ENCODE measurements at regions not wholly inside any gene's neighbourhood (a gene's known extent, or its start where the extent isn't known, plus 50 kb on each side); places are given as distances from the start of the nearest gene placed in this dataset.

DNA sequence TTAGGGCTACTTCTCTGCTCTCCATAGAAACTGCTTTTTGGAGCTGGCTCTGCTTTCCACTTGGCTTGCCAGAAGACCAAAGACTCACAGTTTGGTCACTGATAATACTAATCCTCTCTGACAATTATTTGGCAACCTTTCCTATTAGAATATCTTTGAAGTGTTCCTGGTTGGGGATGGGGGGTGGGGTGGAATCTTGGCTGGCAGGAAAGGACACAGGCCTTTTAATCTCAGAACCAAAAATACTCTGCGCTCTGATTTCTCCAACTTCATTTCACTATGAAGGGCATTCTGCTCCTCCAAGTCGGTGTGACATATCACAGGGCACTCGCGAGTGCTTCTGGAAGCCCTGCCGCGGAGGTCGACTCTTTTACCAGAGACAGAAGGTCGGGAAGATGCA, 1329.0 kb upstream of the WWC1 start:
- Mint-ChIP-seq H3K27ac (no peak overlapping the region), H3K9me3 (ENCODE audit: low read depth) (no peaks in the 10 kb centered on the region), H3K4me3 (ENCODE audit: low read depth) (no peak overlapping the region), H3K36me3 (ENCODE audit: insufficient read depth) (no peaks in the 10 kb centered on the region), H3K27me3 (peaks cover 19% of the 10 kb centered on the region), H3K4me1 (ENCODE audit: low read depth) (peaks cover 10% of the 10 kb centered on the region)
- TF ChIP-seq, protein P1, sequence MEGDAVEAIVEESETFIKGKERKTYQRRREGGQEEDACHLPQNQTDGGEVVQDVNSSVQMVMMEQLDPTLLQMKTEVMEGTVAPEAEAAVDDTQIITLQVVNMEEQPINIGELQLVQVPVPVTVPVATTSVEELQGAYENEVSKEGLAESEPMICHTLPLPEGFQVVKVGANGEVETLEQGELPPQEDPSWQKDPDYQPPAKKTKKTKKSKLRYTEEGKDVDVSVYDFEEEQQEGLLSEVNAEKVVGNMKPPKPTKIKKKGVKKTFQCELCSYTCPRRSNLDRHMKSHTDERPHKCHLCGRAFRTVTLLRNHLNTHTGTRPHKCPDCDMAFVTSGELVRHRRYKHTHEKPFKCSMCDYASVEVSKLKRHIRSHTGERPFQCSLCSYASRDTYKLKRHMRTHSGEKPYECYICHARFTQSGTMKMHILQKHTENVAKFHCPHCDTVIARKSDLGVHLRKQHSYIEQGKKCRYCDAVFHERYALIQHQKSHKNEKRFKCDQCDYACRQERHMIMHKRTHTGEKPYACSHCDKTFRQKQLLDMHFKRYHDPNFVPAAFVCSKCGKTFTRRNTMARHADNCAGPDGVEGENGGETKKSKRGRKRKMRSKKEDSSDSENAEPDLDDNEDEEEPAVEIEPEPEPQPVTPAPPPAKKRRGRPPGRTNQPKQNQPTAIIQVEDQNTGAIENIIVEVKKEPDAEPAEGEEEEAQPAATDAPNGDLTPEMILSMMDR (IDR thresholded peaks at IDR 0.05; ENCODE audit: unreplicated experiment), result no peak
- no peak for DNase-seq (ENCODE audit: low spot score, unreplicated experiment)

DNA sequence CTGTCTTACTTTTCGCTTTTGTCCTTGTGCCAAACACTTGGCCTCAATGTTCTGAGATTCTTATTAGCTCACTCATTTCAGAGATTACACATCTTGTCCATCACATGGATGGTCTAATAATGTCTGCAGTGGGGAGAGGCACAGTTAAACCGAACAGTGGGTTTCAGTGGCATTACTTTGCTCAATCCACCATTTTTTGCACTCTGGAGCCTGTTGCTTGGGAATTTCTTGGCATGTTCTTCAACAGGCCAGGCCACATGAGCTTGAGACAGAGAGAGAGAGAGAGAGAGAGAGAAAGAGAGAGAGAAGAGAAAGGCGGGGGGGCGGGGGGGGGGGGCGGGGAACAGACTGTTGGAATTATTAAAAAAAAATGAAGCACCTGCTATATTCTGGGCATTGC, 1327.8 kb upstream of the WWC1 start:
- no peak for DNase-seq (ENCODE audit: low spot score, unreplicated experiment)
- H3K9me3 Mint-ChIP-seq (ENCODE audit: low read depth), result no peaks in the 10 kb centered on the region
- peaks cover 19% of the 10 kb centered on the region for H3K27me3 Mint-ChIP-seq
- H3K4me3 Mint-ChIP-seq (ENCODE audit: low read depth), result no peak overlapping the region
- no peak overlapping the region for H3K27ac Mint-ChIP-seq
- H3K4me1 Mint-ChIP-seq (ENCODE audit: low read depth), result peaks cover 2% of the 10 kb centered on the region
- TF ChIP-seq, protein P1 (IDR thresholded peaks at IDR 0.05; ENCODE audit: unreplicated experiment), result no peak
- H3K36me3 Mint-ChIP-seq (ENCODE audit: insufficient read depth), result no peaks in the 10 kb centered on the region

DNA sequence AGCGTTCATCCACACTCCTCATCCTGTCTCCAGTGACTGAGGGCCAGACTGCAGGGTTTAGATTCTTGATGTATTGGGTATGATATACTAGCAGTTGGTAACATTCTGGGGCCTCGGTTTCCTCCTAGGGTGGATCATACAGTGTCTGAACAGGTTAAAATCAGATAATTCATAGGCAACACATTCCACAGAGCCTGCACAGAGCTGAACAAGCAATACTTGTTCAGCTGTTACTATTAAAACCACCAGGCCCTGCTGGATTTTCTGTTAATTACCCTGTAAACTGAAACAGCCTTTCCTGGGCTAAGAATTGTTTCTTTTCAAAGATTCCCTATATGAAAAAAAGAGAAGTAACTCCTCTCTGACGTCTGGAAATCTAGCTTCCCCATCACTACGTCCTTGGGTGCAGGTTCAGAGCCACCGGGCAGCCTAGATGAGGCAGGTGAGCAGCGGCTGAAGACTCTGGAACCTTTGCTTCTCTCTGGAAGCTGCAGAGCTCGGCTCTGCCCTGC, 1313.5 kb upstream of the WWC1 start:
- peak overlapping the region; percentile 17 for H3K27ac Mint-ChIP-seq
- H3K36me3 Mint-ChIP-seq (ENCODE audit: insufficient read depth), result no peaks in the 10 kb centered on the region
- H3K4me3 Mint-ChIP-seq (ENCODE audit: low read depth), result peak overlapping the region; percentile 95
- DNase-seq (ENCODE audit: low spot score, unreplicated experiment), result no peak
- H3K4me1 Mint-ChIP-seq (ENCODE audit: low read depth), result peaks cover 19% of the 10 kb centered on the region
- H3K9me3 Mint-ChIP-seq (ENCODE audit: low read depth), result no peaks in the 10 kb centered on the region
- TF ChIP-seq, protein P1 (IDR thresholded peaks at IDR 0.05; ENCODE audit: unreplicated experiment), result no peak
- H3K27me3 Mint-ChIP-seq, result peaks cover 46% of the 10 kb centered on the region

DNA sequence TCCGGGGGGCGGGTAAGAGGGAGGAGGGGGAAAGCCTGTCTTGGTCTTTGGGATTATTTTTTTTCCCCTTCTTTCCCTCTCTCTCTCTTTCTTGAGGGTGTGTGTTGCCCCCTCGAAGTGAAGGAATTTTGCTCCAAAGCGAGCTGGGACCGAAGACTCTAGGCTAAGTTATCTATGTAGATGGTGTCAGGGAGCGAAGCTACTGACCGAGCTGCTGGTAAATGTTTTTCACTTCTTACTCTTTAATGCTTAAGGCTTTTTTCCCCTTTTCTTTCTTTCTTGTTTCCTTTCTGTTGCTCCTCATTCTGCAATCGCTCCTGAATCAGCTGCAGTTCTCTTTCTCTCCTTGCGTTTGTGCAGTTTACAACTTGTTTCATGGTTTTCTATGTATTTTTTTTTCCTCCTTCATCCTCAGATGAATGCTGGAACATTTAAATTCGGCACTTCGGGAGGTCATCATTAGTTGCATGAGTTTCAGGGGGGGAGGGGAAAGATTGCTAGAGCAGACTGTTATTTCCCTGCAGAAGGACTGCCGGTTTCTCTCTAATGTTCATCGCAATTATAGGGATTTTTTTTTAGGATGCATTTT, 1312.0 kb upstream of the WWC1 start:
- H3K9me3 Mint-ChIP-seq (ENCODE audit: low read depth), result no peaks in the 10 kb centered on the region
- H3K4me3 Mint-ChIP-seq (ENCODE audit: low read depth), result peak overlapping the region; percentile 95
- no peak for DNase-seq (ENCODE audit: low spot score, unreplicated experiment)
- H3K27me3 Mint-ChIP-seq, result peaks cover 44% of the 10 kb centered on the region
- no peaks in the 10 kb centered on the region for H3K36me3 Mint-ChIP-seq (ENCODE audit: insufficient read depth)
- H3K27ac Mint-ChIP-seq, result peak overlapping the region; percentile 86
- TF ChIP-seq, protein P1 (IDR thresholded peaks at IDR 0.05; ENCODE audit: unreplicated experiment), result no peak
- H3K4me1 Mint-ChIP-seq (ENCODE audit: low read depth), result peaks cover 23% of the 10 kb centered on the region

DNA sequence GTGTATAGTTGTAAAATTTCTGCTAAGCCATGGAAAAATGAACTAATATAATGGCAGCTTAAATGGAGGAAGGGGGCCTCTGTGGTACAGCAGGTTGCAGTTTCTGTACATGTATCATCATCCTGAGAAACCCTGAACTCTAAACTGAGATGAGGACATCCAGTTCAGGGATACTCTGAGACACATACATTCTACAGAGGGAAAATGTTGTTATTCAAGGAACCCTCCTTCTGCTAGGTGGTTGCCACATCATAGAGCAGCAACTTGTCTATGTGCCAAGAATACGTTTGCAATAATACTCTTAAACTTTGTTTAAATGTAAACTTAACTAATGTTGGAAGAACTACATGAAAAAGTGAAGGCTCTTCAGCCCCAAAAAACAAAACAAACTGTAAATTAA, 1310.8 kb upstream of the WWC1 start:
- no peak for DNase-seq (ENCODE audit: low spot score, unreplicated experiment)
- Mint-ChIP-seq H3K36me3 (ENCODE audit: insufficient read depth) (no peaks in the 10 kb centered on the region), H3K9me3 (ENCODE audit: low read depth) (no peaks in the 10 kb centered on the region), H3K27me3 (peaks cover 36% of the 10 kb centered on the region), H3K4me3 (ENCODE audit: low read depth) (no peak overlapping the region), H3K27ac (no peak overlapping the region), H3K4me1 (ENCODE audit: low read depth) (peaks cover 23% of the 10 kb centered on the region)
- TF ChIP-seq, protein P1 (IDR thresholded peaks at IDR 0.05; ENCODE audit: unreplicated experiment), result no peak
